ENCODE measurements at regions not wholly inside any gene's neighbourhood (a gene's known extent, or its start where the extent isn't known, plus 50 kb on each side); places are given as distances from the start of the nearest gene placed in this dataset.

- WGBS = 50% methylated on average over 1 of the region's 1 CpG
- TF ChIP-seq POLR2A (IDR thresholded peaks at IDR 0.05) = no peak
- TF ChIP-seq POLR2AphosphoS5 (IDR thresholded peaks at IDR 0.05) = no peak
- TF ChIP-seq, protein P1, sequence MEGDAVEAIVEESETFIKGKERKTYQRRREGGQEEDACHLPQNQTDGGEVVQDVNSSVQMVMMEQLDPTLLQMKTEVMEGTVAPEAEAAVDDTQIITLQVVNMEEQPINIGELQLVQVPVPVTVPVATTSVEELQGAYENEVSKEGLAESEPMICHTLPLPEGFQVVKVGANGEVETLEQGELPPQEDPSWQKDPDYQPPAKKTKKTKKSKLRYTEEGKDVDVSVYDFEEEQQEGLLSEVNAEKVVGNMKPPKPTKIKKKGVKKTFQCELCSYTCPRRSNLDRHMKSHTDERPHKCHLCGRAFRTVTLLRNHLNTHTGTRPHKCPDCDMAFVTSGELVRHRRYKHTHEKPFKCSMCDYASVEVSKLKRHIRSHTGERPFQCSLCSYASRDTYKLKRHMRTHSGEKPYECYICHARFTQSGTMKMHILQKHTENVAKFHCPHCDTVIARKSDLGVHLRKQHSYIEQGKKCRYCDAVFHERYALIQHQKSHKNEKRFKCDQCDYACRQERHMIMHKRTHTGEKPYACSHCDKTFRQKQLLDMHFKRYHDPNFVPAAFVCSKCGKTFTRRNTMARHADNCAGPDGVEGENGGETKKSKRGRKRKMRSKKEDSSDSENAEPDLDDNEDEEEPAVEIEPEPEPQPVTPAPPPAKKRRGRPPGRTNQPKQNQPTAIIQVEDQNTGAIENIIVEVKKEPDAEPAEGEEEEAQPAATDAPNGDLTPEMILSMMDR (IDR thresholded peaks at IDR 0.05) = no peak
- Histone ChIP-seq H3K9me3 (no peaks in the 10 kb centered on the region), H3K27ac (no peak overlapping the region), H3K27me3 (replicated peaks; ENCODE audit: insufficient read depth) (no peaks in the 10 kb centered on the region), H3K4me3 (no peak overlapping the region), H3K4me1 (replicated peaks) (no peaks in the 10 kb centered on the region), H3K36me3 (no peaks in the 10 kb centered on the region)
- no peak for DNase-seq (ENCODE audit: low spot score)
- intact Hi-C loops (cut with DNase I) = no loop called here
Observed at GRCh38 chr14:66383257-66383656, 102.9 kb upstream of the CCDC196 start.

DNA sequence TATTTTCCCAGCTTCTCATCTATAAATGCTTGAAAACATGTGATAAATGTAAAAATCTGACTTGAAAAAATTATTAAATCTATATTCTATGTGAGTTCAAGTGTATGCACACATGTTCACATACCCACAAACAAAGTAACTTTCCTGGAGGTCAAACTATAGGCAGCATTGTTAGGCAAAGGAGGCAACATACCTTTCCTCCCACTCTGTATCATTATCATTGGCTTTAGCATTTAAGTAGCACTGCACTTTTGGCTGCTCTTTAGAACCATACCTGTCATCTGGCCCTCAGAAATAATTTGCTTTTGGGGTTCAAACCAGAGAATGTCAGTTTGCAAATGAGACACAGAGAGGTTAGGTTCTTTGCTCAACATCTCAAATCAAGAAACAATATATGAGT, 102.4 kb upstream of the CCDC196 start:
- H3K9me3 ChIP-seq = no peaks in the 10 kb centered on the region
- H3K4me1 ChIP-seq (replicated peaks) = no peaks in the 10 kb centered on the region
- no peak overlapping the region for H3K27ac ChIP-seq
- no peaks in the 10 kb centered on the region for H3K27me3 ChIP-seq (replicated peaks; ENCODE audit: insufficient read depth)
- TF ChIP-seq POLR2A (IDR thresholded peaks at IDR 0.05) (no peak), POLR2AphosphoS5 (IDR thresholded peaks at IDR 0.05) (no peak)
- TF ChIP-seq, protein P1 (IDR thresholded peaks at IDR 0.05) = no peak
- intact Hi-C loops (cut with DNase I) = no loop called here
- no peak for DNase-seq (ENCODE audit: low spot score)
- no peak overlapping the region for H3K4me3 ChIP-seq
- no peaks in the 10 kb centered on the region for H3K36me3 ChIP-seq

- Histone ChIP-seq H3K27ac (no peak overlapping the region), H3K27me3 (replicated peaks; ENCODE audit: insufficient read depth) (no peaks in the 10 kb centered on the region), H3K36me3 (no peaks in the 10 kb centered on the region), H3K4me1 (replicated peaks) (no peaks in the 10 kb centered on the region), H3K9me3 (no peaks in the 10 kb centered on the region), H3K4me3 (no peak overlapping the region)
- WGBS = 92% methylated on average over 4 of the region's 4 CpGs
- TF ChIP-seq POLR2A (IDR thresholded peaks at IDR 0.05) = no peak
- TF ChIP-seq, protein P1 (IDR thresholded peaks at IDR 0.05) = no peak
- no peak for TF ChIP-seq POLR2AphosphoS5 (IDR thresholded peaks at IDR 0.05)
- intact Hi-C loops (cut with DNase I) = no loop called here
- no peak for DNase-seq (ENCODE audit: low spot score)
Observed at GRCh38 chr14:66388516-66388915, 97.7 kb upstream of the CCDC196 start.

- 46% methylated on average over 1 of the region's 1 CpG for WGBS
- no peaks in the 10 kb centered on the region for H3K9me3 ChIP-seq
- no peak overlapping the region for H3K4me3 ChIP-seq
- H3K27ac ChIP-seq = no peak overlapping the region
- TF ChIP-seq POLR2AphosphoS5 (IDR thresholded peaks at IDR 0.05) (no peak), POLR2A (IDR thresholded peaks at IDR 0.05) (no peak)
- TF ChIP-seq, protein P1 (IDR thresholded peaks at IDR 0.05) = no peak
- no peak for DNase-seq (ENCODE audit: low spot score)
- intact Hi-C loops (cut with DNase I) = no loop called here
- no peaks in the 10 kb centered on the region for H3K36me3 ChIP-seq
- no peaks in the 10 kb centered on the region for H3K4me1 ChIP-seq (replicated peaks)
- no peaks in the 10 kb centered on the region for H3K27me3 ChIP-seq (replicated peaks; ENCODE audit: insufficient read depth)
Observed at GRCh38 chr14:66389481-66389880, 96.7 kb upstream of the CCDC196 start.

DNA sequence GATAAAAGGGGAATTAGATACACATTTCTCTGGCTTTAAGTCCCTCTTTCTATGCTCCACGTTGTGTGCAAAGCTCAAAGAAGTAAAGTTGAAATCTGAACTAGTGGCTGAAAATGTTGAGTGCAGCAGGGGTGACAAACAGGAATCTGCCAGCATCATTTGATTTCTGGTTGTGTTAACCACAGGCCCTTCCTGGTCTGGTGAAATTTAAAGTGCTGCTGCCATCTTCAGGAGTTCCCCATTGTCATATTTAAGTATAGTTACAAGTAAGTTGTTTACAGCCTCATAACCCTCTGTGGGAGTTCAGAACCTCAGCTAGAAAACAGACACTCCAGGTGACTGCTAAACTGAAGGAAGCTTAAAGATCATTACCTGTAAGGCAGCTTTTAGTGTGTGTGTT, 90.9 kb upstream of the CCDC196 start:
- intact Hi-C loops (cut with DNase I) = no loop called here
- H3K4me3 ChIP-seq = no peak overlapping the region
- DNase-seq (ENCODE audit: low spot score) = no peak
- H3K9me3 ChIP-seq = no peaks in the 10 kb centered on the region
- no peaks in the 10 kb centered on the region for H3K36me3 ChIP-seq
- 19% methylated on average over 1 of the region's 1 CpG for whole genome bisulfite sequencing
- H3K27ac ChIP-seq = no peak overlapping the region
- no peaks in the 10 kb centered on the region for H3K27me3 ChIP-seq (replicated peaks; ENCODE audit: insufficient read depth)
- no peaks in the 10 kb centered on the region for H3K4me1 ChIP-seq (replicated peaks)
- TF ChIP-seq POLR2AphosphoS5 (IDR thresholded peaks at IDR 0.05) = no peak
- TF ChIP-seq, protein P1 (IDR thresholded peaks at IDR 0.05) = no peak
